ENCODE measurements at regions not wholly inside any gene's neighbourhood (a gene's known extent, or its start where the extent isn't known, plus 50 kb on each side); places are given as distances from the start of the nearest gene placed in this dataset.

DNA sequence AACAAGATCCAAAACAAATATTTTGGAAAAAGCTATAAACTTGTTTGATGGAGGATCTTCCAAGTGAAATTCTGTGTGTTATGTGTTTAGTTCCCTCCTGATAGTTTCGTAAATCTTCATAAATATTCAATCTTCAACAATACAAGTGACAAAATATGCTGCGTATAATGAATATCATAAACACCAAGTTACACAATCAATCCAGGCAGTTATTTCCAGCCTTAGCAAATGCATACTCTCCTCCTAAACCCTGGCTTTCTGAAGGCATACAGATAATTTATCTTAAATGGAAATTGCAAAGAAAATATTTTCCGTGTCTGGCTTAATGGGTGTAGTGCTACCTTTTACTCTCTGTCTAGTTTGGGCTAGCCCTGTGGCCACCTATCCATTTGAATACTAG, 864.9 kb upstream of the ZWINT start:
- no peak overlapping the region for H3K4me3 ChIP-seq (ENCODE audit: low read depth, low read length)
- TF ChIP-seq, protein P1, sequence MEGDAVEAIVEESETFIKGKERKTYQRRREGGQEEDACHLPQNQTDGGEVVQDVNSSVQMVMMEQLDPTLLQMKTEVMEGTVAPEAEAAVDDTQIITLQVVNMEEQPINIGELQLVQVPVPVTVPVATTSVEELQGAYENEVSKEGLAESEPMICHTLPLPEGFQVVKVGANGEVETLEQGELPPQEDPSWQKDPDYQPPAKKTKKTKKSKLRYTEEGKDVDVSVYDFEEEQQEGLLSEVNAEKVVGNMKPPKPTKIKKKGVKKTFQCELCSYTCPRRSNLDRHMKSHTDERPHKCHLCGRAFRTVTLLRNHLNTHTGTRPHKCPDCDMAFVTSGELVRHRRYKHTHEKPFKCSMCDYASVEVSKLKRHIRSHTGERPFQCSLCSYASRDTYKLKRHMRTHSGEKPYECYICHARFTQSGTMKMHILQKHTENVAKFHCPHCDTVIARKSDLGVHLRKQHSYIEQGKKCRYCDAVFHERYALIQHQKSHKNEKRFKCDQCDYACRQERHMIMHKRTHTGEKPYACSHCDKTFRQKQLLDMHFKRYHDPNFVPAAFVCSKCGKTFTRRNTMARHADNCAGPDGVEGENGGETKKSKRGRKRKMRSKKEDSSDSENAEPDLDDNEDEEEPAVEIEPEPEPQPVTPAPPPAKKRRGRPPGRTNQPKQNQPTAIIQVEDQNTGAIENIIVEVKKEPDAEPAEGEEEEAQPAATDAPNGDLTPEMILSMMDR (IDR thresholded peaks at IDR 0.05; ENCODE audit: low read depth, low read length): no peak

DNA sequence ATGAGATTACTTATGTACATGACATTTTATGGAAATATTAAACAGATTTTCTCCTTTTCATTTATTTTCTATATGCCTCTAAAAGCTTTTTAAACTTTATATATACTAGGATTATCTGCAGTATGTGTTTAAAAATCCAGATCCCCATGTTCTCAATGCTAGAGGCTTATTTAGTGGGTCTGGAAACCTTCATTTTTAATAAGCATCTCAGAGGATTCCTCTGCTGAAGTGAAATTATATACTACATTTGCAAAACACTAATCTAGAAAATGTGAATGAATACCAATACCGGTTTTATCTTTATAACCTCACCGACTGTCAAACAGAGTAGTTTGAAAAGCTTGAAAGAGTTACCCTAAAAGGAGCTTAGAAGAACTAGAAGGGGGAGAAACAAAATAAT, 863.8 kb upstream of the ZWINT start:
- TF ChIP-seq, protein P1 (IDR thresholded peaks at IDR 0.05; ENCODE audit: low read depth, low read length): no peak
- H3K4me3 ChIP-seq (ENCODE audit: low read depth, low read length): no peak overlapping the region

DNA sequence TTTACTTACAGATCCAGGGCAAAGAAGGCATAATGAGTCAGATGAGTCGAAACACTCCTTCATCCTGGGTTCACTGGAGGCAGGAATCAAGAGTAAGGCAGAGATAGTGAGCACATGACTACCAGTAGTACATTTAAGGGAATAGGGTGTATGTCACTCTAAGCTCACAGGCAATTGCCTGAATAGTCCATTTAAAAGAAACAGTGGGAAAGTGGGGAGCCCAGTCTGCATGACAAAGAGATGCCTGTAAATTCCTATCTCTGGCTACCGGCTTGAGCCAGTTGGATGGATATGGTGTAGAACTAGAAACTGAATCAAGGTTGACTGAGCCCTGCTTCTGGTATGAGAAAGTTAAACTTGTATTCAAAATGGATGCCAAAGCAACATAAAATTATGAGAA, 861.5 kb upstream of the ZWINT start:
- TF ChIP-seq, protein P1 (IDR thresholded peaks at IDR 0.05; ENCODE audit: low read depth, low read length): no peak
- H3K4me3 ChIP-seq (ENCODE audit: low read depth, low read length): no peak overlapping the region

DNA sequence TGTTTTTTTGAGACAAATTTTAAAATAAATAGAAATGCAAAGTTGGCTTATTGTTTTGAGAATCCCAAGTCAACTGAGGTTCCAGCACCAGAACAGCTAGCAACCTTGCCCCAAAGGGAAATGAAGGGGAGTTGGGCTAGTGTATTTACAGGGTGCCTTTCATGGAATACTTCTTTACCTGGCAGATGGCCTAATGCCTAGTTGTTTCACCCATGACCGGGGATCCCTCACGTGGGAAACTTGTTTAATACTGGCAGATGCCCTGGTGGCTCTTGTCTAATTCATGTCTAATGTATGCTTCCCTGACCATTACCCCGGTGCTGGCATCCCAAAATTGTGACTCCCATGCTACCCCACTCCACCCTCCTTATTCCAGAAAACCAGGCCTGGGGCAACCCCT, 861.1 kb upstream of the ZWINT start:
- H3K4me3 ChIP-seq (ENCODE audit: low read depth, low read length): no peak overlapping the region
- TF ChIP-seq, protein P1 (IDR thresholded peaks at IDR 0.05; ENCODE audit: low read depth, low read length): no peak

DNA sequence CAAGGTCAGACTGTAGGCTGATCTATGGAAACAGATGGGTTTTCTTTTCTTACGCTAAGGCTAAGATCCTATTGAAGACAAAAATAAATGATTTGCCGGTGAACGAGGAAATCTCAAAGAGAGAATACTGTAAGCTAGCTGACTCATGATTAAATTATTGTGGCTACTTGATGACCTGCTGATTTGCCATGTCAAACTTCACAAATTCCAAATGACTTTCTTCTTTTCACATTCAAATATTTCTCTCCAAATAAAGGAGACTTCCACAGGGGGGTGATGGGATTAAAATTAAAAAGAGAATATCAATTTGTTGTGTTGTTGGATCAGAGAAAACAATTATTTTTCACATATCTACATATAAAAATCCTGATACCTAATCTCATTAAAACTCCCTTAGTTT, 860.6 kb upstream of the ZWINT start:
- TF ChIP-seq, protein P1 (IDR thresholded peaks at IDR 0.05; ENCODE audit: low read depth, low read length): no peak
- H3K4me3 ChIP-seq (ENCODE audit: low read depth, low read length): no peak overlapping the region

DNA sequence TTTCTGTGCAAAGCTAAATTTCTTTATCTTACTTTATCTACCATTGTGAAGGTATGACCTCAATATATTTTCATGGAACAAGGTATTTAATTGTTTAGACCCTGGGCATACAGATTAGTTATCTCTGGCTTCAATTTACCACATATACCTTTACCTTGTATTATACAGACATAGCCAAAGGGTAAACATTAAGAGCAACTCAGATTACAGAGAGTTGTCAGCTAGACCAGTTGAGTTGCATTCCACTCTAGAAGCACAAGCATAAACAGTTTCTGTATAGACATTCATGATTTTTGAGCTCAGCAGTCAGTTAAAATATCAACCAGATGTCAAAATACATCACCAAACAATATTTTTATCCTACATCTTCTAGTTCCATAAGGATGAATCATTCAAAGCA, 857.3 kb upstream of the ZWINT start:
- H3K4me3 ChIP-seq (ENCODE audit: low read depth, low read length): no peak overlapping the region
- TF ChIP-seq, protein P1 (IDR thresholded peaks at IDR 0.05; ENCODE audit: low read depth, low read length): no peak

DNA sequence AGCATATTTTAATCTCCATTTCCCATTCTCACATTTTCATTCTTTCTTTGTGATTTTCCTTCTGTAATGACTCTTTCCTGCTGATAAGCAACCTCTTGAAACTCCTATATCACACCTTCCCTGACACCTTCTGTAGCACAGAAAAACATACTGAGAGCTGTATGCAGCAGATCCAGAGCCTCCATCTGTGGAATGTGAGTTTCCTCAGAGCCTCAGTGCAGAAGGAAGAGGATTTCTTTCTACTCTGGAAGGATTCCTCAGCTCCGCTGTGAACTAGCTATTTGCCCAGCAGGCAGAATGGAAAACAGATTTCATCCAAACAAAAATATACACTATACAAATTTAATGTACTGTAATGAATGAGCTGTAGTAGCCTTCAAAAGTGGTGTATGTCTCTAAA, 841.3 kb upstream of the ZWINT start:
- TF ChIP-seq, protein P1 (IDR thresholded peaks at IDR 0.05; ENCODE audit: low read depth, low read length): no peak
- H3K4me3 ChIP-seq (ENCODE audit: low read depth, low read length): no peak overlapping the region
